Nephron progenitor cell (in vitro differentiated cells): ENCODE measurements at regions not wholly inside any gene's neighbourhood (a gene's known extent, or its start where the extent isn't known, plus 50 kb on each side); places are given as distances from the start of the nearest gene placed in this dataset.

Source experiments
- DNase-seq: peaks from one replicate; pipeline ENCODE4 v3.0.0; 2021
- H3K27ac Mint-ChIP-seq: 2 replicates; pipeline ENCODE4 v1.8.0; 2021; ENCODE audit warnings: mild to moderate bottlenecking, moderate library complexity, mixed read lengths
- H3K27me3 Mint-ChIP-seq: 2 replicates; pipeline ENCODE4 v1.8.0; 2021; ENCODE audit warnings: mild to moderate bottlenecking, low read depth, mixed read lengths; ENCODE audit not compliant: poor library complexity
- H3K36me3 Mint-ChIP-seq: 2 replicates; pipeline ENCODE4 v1.8.0; 2021; ENCODE audit warnings: low read depth, mixed read lengths
- H3K4me1 Mint-ChIP-seq: 2 replicates; pipeline ENCODE4 v1.8.0; 2021; ENCODE audit warnings: mixed read lengths
- H3K4me3 Mint-ChIP-seq: 2 replicates; pipeline ENCODE4 v1.8.0; 2021; ENCODE audit warnings: mild to moderate bottlenecking, moderate library complexity, mixed read lengths
- H3K9me3 Mint-ChIP-seq: 2 replicates; pipeline ENCODE4 v1.8.0; 2021; ENCODE audit warnings: mild to moderate bottlenecking, moderate library complexity, mixed read lengths
- TF ChIP-seq, protein P1 (sequence below): fragments of 200-600 bp; sonication (generic); IDR thresholded peaks from 2 replicates; pipeline ENCODE4 v1.5.0; 2021; ENCODE audit warnings: antibody characterized with exemption

DNA sequence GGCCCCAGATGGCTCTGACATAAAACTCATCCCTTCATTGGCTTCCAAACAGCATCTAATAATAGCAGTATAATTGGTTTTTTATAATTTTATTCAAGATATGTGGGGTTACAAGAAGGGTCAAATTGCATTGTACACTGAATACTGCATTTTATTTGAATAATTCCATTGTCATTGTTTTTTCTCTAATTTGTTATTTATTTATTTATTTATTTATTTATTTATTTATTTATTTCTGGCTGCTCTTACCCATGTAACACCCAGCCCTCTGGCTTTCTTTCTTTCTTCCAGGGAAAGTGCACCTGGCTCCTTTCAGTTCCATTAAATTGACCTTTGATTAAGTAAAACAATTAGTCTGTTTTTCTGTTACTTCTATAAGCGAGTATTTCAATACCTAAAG lies 210.1 kb downstream of the CDH9 start:
- TF ChIP-seq, protein P1, sequence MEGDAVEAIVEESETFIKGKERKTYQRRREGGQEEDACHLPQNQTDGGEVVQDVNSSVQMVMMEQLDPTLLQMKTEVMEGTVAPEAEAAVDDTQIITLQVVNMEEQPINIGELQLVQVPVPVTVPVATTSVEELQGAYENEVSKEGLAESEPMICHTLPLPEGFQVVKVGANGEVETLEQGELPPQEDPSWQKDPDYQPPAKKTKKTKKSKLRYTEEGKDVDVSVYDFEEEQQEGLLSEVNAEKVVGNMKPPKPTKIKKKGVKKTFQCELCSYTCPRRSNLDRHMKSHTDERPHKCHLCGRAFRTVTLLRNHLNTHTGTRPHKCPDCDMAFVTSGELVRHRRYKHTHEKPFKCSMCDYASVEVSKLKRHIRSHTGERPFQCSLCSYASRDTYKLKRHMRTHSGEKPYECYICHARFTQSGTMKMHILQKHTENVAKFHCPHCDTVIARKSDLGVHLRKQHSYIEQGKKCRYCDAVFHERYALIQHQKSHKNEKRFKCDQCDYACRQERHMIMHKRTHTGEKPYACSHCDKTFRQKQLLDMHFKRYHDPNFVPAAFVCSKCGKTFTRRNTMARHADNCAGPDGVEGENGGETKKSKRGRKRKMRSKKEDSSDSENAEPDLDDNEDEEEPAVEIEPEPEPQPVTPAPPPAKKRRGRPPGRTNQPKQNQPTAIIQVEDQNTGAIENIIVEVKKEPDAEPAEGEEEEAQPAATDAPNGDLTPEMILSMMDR: no peak
- H3K27ac Mint-ChIP-seq: no peak overlapping the region
- H3K9me3 Mint-ChIP-seq: no peaks in the 10 kb centered on the region
- H3K4me1 Mint-ChIP-seq: no peaks in the 10 kb centered on the region
- H3K27me3 Mint-ChIP-seq: no peaks in the 10 kb centered on the region
- no peaks in the 10 kb centered on the region for H3K36me3 Mint-ChIP-seq
- DNase-seq: no peak
- no peak overlapping the region for H3K4me3 Mint-ChIP-seq

DNA sequence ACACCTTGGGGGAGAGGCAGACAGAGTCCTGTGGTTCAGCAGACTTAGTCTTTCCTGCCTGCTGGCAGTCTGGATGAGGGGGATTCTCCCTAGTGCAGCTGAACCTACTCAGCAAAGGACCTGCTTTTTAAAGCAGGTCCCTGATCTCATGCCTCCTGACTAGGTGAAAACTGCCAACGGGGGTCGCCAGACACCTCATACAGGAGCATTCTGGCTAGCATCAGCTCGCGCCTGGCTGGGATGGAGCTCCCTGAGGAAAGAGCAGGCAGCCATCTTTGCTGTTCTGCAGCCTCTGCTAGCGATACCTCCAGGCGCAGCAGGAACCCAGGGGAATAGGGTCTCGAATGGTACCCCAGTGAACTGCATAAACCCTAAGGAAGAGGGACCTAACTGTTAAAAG lies 225.2 kb downstream of the CDH9 start:
- no peak overlapping the region for H3K4me3 Mint-ChIP-seq
- H3K36me3 Mint-ChIP-seq: no peaks in the 10 kb centered on the region

DNA sequence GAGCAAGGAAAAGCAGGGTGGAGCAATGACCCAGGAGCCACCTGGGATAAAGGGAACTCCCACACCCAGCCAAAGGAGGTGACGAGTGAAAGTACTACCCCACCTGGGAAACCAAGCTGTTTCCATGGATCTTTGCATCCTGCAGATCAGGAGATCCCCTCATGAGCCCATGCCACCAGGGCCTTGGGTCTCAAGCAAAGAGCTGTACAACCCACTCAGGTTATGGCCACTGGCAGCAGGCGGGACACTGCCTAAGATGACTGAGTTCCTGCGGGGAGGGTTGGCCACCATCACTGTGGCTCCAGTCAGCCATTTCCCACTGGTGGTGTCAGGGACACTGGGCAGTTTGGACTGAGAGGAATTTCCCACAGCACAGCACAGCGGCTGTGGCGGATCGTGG lies 225.7 kb downstream of the CDH9 start:
- no peak overlapping the region for H3K27ac Mint-ChIP-seq
- no peak overlapping the region for H3K4me3 Mint-ChIP-seq
- H3K36me3 Mint-ChIP-seq: no peaks in the 10 kb centered on the region
- TF ChIP-seq, protein P1: no peak
- H3K27me3 Mint-ChIP-seq: no peaks in the 10 kb centered on the region
- peaks cover 24% of the 10 kb centered on the region for H3K9me3 Mint-ChIP-seq
- DNase-seq: no peak
- no peaks in the 10 kb centered on the region for H3K4me1 Mint-ChIP-seq

More for the DNA sequence above, 225.2 kb downstream of the CDH9 start:
- DNase-seq: no peak
- H3K4me1 Mint-ChIP-seq: no peaks in the 10 kb centered on the region
- no peak overlapping the region for H3K27ac Mint-ChIP-seq
- H3K9me3 Mint-ChIP-seq: peaks cover 25% of the 10 kb centered on the region
- TF ChIP-seq, protein P1: no peak
- no peaks in the 10 kb centered on the region for H3K27me3 Mint-ChIP-seq

DNA sequence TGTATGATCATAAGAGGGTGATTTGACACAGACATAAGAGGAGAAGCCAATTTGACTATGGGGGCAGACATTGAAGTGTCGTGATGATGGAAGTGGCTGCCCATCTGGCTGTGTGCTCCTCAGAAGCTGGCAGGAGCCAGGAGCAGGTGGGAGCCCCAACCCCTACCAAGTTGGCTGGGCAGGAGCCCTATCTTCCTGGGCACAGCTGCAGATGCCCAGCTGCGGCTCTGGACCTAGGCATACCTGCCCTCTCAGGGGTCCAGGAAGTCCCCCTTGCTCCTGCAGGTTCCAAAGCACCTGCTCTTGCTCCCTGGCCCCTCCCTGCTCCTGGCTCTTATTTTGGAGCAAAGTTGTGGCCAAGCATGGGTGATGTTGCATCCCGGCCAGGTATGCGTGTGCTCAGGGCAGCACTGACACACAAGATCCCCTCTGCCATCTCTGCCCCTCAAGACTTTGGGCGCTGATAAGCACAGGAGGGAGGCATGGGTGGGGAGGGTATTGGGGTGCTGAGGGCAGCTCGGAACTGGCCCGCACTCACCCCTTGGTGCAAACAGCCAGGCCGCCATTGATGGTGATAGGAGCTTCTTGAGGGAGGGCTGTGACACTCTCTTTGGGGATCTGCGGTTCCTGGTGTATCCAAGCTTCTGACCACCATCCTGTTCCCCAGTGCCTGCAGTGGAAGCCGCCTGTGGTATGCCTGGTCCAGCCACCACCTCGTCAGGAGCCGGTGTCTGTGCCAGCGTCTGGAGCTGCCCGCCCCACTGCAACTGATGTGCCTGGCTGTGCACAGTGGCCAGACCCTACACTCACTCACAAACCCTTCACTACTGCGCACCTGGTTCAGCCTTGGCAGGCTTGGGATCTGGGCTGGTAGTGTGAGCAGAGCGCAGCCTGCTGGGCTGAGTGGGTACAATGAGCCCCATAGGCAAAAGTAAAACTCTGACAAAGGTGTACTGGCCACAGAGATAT lies 230.9 kb downstream of the CDH9 start:
- Mint-ChIP-seq H3K4me3 (no peak overlapping the region), H3K4me1 (no peaks in the 10 kb centered on the region), H3K9me3 (peaks cover 22% of the 10 kb centered on the region), H3K36me3 (no peaks in the 10 kb centered on the region), H3K27me3 (no peaks in the 10 kb centered on the region), H3K27ac (no peak overlapping the region)
- DNase-seq: no peak
- TF ChIP-seq, protein P1: no peak

DNA sequence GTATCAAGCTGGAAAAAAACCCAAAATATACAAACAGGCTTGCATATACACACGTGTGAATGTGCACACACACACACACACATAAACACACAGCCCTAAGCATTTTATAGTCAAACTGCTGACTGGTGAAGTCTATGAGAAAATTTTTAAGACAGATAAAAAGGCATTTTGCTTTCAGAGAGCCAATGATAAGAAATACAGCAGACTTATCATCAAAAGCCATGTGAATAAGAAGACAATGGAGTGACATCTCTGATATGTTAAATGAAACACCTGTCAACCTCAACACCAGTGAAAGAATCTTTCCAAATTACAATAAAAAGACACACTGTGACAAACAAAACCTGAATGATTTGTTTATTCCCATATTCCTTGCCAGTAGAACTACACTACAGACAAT lies 233.3 kb downstream of the CDH9 start:
- Mint-ChIP-seq H3K27ac (no peak overlapping the region), H3K4me1 (no peaks in the 10 kb centered on the region)
- TF ChIP-seq, protein P1: no peak

DNA sequence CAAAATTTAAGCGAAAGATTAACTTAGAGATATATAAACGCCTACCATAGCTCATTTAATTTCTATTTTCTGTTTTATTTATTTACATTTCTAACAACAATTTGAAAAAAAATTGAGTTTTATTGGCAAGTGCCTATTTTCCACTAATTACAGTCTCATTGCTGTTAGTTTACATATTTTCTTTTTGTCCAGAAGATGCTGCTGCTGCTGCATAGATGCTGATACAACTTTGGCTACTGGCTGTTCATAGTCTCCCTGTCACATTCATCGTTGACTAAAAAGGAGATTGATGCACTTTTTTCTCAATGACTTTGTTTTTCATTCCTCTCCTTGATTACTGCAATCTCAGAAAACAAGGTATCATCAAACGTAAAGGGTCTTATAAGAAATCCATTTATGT lies 235.4 kb downstream of the CDH9 start:
- no peak for DNase-seq
- Mint-ChIP-seq H3K36me3 (no peaks in the 10 kb centered on the region), H3K4me3 (no peak overlapping the region), H3K9me3 (peaks cover 19% of the 10 kb centered on the region), H3K4me1 (no peaks in the 10 kb centered on the region), H3K27me3 (no peaks in the 10 kb centered on the region), H3K27ac (no peak overlapping the region)
- TF ChIP-seq, protein P1: no peak

More for the DNA sequence above, 233.3 kb downstream of the CDH9 start:
- H3K27me3 Mint-ChIP-seq: no peaks in the 10 kb centered on the region
- no peaks in the 10 kb centered on the region for H3K36me3 Mint-ChIP-seq
- no peak for DNase-seq
- no peak overlapping the region for H3K4me3 Mint-ChIP-seq
- peaks cover 22% of the 10 kb centered on the region for H3K9me3 Mint-ChIP-seq
